AG04450 (cell line): ENCODE measurements at regions not wholly inside any gene's neighbourhood (a gene's known extent, or its start where the extent isn't known, plus 50 kb on each side); places are given as distances from the start of the nearest gene placed in this dataset.

Source experiments
- CTCF ChIA-PET: fragments of 300-600, 350-600 bp; formaldehyde crosslinking; extraction: SDS; loops from one replicate; lab custom pipeline; 2022; ENCODE audit warnings: antibody characterized with exemption, inconsistent platforms; lab: Charles Lee
- POLR2A ChIA-PET: fragments of 350-600 bp; formaldehyde crosslinking; extraction: SDS; loops from one replicate; lab custom pipeline; 2021; ENCODE audit warnings: antibody characterized with exemption, inconsistent platforms; lab: Yijun Ruan, JAX
- DNase-seq: peaks from one replicate; pipeline ENCODE4 v3.0.0-alpha.2; 2011; ENCODE audit warnings: low read depth, low spot score
- H3K27ac ChIP-seq: one replicate; pipeline ENCODE4 v1.5.1; 2012; ENCODE audit warnings: low read depth, low read length, control low read depth
- H3K27me3 ChIP-seq: one replicate; pipeline ENCODE4 v1.6.0; 2012; ENCODE audit warnings: low read length; ENCODE audit not compliant: control insufficient read depth, insufficient read depth
- H3K4me3 ChIP-seq: 2 replicates; pipeline ENCODE4 v1.5.1; 2011; ENCODE audit warnings: mild to moderate bottlenecking, low read depth, low read length, control low read depth
- H3K9me3 ChIP-seq: 2 replicates; pipeline ENCODE4 v1.5.1; 2012; ENCODE audit warnings: low read length; ENCODE audit not compliant: control insufficient read depth, insufficient read depth
- TF ChIP-seq, protein P1 (sequence below): IDR thresholded peaks from 2 replicates; pipeline ENCODE4 v1.5.1; 2011; ENCODE audit warnings: low read depth, low read length, control low read depth, inconsistent platforms

DNA sequence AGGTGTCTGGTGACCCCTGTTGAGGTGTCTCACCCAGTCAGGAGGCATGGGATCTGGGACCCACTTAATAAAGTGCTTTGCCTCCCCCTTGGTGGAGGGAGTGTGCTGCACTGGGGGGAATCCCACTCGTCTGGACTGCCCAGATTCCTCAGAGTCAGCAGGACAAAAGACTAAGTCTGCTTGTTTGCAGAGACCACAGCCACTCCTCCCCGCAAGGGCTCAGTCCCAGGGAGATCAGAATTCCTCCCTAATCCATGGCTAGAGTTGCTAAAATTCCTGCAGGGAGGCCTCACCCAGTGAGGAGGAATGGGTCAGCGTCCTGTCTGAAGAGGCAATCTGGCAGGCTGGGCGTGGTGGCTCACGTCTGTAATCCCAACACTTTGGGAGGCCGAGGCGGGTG lies 442.2 kb downstream of the PABPC4L start:
- TF ChIP-seq, protein P1, sequence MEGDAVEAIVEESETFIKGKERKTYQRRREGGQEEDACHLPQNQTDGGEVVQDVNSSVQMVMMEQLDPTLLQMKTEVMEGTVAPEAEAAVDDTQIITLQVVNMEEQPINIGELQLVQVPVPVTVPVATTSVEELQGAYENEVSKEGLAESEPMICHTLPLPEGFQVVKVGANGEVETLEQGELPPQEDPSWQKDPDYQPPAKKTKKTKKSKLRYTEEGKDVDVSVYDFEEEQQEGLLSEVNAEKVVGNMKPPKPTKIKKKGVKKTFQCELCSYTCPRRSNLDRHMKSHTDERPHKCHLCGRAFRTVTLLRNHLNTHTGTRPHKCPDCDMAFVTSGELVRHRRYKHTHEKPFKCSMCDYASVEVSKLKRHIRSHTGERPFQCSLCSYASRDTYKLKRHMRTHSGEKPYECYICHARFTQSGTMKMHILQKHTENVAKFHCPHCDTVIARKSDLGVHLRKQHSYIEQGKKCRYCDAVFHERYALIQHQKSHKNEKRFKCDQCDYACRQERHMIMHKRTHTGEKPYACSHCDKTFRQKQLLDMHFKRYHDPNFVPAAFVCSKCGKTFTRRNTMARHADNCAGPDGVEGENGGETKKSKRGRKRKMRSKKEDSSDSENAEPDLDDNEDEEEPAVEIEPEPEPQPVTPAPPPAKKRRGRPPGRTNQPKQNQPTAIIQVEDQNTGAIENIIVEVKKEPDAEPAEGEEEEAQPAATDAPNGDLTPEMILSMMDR = no peak
- ChIA-PET CTCF (no interaction called here), POLR2A (no interaction called here)
- Histone ChIP-seq H3K27me3 (no peaks in the 10 kb centered on the region), H3K4me3 (no peak overlapping the region), H3K9me3 (no peaks in the 10 kb centered on the region), H3K27ac (no peak overlapping the region)
- no peak for DNase-seq

DNA sequence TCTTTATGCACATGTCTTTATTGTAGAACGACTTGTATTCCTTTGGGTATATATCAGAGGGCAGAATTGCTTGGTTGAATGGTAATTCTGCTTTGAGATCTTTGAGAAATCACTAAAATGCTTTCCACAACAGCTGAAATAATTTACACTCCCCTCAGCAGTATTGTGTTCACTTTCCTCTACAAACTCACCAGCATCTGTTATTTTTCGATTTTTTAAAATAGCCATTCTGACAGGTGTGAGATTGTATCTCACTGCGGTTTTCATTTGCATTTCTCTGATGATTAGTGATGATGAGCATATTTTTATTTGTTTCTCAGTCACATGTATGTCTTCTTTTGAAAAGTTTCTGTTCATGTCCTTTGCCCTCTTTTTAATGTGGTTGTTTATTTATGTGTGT lies 459.8 kb downstream of the PABPC4L start:
- no peak overlapping the region for H3K4me3 ChIP-seq
- H3K27ac ChIP-seq = no peak overlapping the region
- no peaks in the 10 kb centered on the region for H3K9me3 ChIP-seq
- CTCF ChIA-PET = no interaction called here
- no peak for DNase-seq
- TF ChIP-seq, protein P1 = no peak
- no peaks in the 10 kb centered on the region for H3K27me3 ChIP-seq
- POLR2A ChIA-PET = no interaction called here

DNA sequence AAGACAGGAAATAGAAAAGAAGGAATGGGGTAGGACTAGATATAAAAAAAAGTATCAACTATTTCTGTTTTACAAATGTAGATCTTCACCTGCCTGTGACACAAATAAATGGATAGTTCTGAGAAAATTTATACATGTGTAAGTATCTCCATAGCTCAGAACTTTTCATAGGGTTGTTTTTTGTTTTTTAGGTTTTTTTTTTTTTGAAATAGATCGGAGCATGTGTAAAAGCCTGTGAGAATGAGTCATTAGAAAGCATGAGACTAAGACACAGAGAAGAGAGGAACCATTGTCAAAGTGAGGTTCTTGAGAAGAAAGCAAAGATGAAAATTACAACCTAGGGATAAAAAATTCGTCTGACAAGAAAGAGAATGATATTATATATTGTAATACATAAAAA lies 481.6 kb downstream of the PABPC4L start:
- POLR2A ChIA-PET = no interaction called here
- no peak overlapping the region for H3K4me3 ChIP-seq
- DNase-seq = no peak
- CTCF ChIA-PET = no interaction called here
- no peak overlapping the region for H3K27ac ChIP-seq
- TF ChIP-seq, protein P1 = no peak
- H3K9me3 ChIP-seq = no peaks in the 10 kb centered on the region
- H3K27me3 ChIP-seq = no peaks in the 10 kb centered on the region

- Histone ChIP-seq H3K4me3 (no peak overlapping the region), H3K27me3 (no peaks in the 10 kb centered on the region), H3K27ac (no peak overlapping the region), H3K9me3 (no peaks in the 10 kb centered on the region)
- DNase-seq = no peak
- ChIA-PET POLR2A (no interaction called here), CTCF (no interaction called here)
- TF ChIP-seq, protein P1 = no peak
Observed at GRCh38 chr4:133719098-133719497, 482.5 kb downstream of the PABPC4L start.

- no peak for DNase-seq
- CTCF ChIA-PET = no interaction called here
- Histone ChIP-seq H3K27ac (no peak overlapping the region), H3K4me3 (no peak overlapping the region), H3K27me3 (no peaks in the 10 kb centered on the region), H3K9me3 (no peaks in the 10 kb centered on the region)
- POLR2A ChIA-PET = no interaction called here
- TF ChIP-seq, protein P1 = no peak
Observed at GRCh38 chr4:133714211-133714610, 487.4 kb downstream of the PABPC4L start.
